ENCODE measurements at regions not wholly inside any gene's neighbourhood (a gene's known extent, or its start where the extent isn't known, plus 50 kb on each side); places are given as distances from the start of the nearest gene placed in this dataset.
"Not testable (repeated sequence)": the region's sequence is repeated elsewhere in the genome, so short reads cannot be mapped to it uniquely, and the experiment has no call there.

DNA sequence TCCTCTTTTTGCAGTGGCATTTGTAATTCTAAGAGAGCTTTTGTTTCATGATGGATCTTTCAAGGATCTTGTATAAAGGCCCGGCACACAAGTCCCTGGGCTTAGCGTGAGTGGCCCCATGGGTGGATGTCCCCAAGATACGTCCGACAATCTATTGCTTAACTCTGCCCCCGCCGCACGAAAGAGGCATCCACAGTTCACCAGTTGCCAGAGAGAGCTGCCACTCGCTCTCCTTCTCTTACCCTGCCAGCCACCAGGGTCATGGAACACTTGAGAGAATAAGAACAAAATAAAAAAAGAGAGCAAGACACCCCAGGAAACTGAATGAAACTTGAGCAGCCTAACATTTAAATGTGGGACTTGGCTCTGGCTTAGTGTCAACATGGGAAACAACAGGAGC is 92.3 kb downstream of the CTAGE1 start:
- no peak for DNase-seq

DNA sequence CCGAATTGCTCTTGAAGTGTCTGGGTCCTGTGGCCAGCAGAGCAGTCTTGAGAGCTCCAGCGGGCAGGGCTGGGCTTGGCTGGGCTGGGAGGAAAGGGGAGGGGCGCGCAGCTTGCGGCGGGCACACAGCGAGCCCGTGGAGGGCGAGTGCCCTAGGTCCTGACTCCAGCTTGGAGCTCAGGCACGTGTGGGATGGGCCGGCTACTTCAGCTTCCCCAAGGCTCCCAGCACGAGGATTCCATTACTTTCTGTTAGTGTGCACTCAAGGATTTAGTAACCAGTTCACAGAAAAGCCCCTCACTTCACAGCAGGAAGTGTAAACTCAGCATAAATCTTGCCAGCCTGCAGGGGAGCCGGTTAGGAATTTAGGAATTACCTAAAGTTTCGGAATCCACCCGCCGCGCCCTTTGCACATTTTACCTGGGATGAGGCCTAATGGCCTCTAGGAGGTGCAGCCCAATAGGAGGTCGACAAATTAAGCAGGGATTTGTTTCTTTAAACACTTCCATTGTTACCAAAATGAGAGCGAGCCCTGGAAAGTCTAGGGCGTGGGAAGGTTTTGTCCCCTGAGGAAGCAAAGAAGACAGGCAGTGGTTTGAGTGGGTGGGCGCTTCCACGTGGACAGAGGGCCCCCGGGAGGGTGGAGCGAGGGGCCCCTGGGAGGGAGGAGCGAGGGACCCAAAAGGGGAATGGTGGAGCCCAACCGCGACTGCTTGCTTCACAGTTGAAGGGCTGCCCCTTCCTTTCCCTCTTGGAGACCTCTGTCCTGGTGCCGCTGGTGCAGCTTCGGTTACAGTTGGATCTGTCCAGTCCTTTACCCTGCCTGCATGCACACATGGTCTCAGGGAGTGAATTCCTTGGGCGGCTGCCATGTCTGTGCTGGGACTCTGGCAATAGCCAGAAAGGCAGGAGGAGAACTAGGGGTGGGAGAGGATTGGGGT is 93.3 kb downstream of the CTAGE1 start:
- DNase-seq: no peak

DNA sequence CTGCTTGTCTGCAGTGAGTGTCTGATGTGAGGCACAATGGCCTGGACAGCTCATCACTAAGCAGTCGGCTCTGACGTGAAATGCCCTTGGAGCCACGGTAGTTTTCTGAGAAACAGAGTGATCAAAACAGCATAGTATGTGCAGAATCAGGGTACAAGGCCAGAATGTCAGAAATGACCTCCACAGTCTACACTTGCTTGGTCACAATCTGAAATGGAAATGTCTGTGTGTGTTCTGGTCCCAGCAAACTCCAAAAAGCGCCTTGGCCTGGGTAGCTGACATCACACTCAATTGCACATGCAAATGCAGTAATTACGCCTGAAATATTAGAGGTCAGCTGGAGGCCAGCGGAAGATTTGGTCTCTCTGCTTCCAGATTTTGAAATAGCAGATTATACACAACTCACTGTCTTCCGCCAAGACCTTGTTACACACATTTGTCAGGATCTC is 95.4 kb downstream of the CTAGE1 start:
- DNase-seq: no peak

DNA sequence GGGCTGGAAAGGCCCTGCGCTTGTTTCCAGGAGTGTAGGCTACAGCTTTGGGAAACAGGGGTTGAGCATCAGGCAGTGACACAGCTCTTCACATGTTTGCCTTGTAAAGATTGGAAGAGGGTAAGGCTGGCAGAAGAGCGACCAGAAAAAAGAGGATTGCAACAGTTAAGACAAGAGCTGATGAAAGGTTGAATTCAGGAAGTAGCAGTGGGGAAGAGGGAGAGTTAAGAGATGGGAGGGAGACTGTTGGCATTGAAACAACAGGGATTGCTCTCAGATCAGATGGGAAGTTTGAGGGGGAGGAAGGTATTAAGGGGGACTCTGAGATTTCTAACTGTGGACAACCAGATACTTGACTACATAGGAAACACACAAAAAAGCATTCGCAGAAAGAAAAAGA is 96.9 kb downstream of the CTAGE1 start:
- DNase-seq: no peak

DNA sequence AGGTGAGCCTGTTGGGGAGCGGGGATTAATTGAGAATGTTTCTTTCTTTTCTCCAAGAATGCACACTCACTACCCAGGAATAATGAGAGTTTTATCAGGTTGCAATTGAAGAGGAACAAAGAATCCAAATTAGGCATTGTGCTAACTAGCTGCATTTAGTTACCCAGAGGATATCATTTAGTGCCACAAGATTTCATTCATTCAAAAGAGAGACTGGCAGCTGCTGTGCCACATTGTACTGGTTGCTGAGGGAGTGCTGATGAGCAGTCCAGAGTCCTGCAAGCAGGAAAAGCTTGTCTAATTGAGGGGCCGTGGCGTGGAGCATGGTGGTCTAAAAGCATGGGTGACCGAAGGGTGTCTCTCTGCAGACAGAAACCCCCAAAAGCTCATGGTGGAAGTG is 97.6 kb downstream of the CTAGE1 start:
- DNase-seq: peak in 1 of 2 experiments; percentile 27

DNA sequence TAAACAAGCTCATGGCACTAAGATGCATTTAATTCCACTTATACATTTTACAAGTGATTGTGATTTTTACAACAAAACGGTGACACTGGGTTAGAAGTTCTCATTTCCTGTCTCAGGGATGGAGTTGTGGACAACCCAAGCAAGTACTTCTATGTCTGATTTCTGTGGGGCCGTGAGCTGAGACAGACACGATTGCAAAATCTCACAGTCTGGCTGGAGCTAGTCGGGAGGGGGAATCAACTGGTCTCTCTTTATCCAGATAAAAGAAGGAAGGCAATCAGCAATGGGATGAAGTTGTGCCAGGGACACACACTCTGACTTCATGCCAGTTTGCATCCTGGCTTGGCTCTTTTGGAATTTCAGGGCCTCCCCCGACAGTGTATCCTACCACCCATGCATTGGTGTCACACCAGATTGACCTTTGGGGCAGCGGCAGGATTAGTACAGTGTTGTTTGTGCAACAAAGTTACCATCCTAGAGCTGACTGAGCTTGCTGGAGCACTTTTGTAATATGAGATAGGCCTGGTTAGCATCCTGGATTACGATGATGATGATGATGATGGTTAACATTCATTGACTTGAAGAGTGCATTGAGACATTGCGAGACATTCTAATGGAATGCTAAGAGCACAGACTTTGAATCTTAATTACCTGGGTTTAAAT is 98.8 kb downstream of the CTAGE1 start:
- no peak for DNase-seq

DNA sequence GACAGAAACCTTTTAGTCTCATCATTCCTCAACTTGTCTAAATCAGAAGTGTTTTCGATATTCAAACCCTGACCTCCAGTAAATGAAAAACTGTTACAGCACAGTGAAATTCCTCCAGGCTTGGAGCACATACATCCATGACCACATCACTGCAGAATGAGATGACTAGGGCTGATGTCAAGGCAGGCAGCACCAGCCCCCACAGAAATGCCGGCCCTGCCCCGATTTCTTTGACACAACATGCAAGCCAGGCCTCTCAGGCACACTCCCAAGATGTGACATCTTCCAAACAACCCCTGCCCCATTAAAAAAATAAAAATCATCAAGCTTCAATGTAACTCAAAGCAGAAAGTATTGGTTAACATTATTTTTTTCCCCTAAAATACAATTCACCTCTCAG is 103.3 kb downstream of the CTAGE1 start:
- DNase-seq: no peak

DNA sequence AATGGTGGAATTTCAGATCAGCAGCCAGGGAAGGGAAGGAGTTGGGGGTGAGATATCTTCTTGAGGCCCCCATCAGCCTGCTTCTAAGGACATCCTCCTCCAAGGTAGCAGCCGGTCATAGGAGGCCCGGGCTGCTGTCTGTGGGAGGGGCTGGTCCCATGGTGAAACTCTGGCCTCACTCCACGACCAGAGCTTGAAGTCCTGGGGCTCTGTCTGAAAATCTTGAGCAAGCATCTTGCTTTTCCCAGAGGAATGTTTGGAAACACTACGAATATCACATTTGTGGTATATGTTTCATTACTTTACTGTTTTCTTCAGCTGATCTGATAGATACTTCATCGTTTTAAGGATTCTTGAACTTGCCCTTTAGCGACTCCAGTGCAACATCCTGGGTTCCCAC is 103.7 kb downstream of the CTAGE1 start:
- no peak for DNase-seq

DNA sequence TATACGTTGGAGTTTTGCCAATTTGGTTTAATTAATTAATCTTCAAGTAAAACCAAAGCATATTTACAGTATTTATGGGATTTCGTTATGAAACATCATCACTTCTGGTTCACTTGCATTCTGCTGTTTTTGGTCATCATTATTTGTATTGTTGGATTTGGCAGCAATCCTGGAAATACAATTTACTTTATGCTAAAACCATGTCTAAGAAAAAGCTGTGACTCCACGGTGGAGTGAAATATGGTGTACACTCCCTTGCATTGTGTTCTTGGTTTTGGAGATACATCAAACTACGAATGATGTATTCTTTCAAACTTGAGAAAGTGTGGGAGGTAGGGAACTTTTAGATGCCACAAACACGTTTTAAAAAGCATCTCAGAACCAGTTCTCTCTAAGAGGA is 106.4 kb downstream of the CTAGE1 start:
- DNase-seq: no peak

DNA sequence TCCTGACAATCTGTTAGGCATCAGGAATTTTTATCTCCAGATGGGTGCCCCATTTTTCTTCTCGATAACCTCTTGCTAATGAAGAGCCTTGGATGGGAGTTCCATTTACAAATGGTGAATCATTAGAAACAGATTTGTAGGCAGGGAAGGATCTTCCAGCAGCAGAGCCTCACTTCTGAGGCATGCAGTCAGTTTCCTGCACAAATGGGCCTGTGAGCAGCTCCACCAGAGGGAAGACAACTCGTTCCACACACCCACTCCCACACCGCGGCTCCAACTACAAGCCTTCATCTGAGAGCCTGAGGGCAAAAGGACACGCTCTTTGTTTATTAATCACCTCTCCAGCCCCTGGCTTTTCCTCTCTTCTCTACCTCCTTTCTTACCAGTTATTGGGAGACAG is 108.5 kb downstream of the CTAGE1 start:
- DNase-seq: no peak

DNA sequence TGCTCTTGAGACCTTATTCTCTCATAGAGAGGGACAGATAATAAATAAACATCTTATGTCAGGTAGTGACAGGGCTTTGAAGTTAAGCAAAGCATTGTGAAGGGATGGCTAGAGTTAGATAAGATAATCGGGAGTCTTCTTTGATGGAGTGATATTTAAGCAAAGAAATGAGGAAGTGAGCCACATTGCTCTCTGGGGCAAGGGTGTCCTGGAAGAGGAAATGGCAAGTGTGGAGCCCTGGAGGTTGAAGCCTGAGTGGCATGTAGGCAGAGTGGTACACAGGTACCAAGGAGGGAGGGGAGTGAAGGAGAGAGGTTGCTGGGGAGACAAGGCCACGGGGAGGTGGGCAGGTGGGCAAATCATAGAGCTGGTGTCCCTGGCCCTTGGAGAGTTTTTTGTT is 110.2 kb downstream of the CTAGE1 start:
- DNase-seq: no peak

DNA sequence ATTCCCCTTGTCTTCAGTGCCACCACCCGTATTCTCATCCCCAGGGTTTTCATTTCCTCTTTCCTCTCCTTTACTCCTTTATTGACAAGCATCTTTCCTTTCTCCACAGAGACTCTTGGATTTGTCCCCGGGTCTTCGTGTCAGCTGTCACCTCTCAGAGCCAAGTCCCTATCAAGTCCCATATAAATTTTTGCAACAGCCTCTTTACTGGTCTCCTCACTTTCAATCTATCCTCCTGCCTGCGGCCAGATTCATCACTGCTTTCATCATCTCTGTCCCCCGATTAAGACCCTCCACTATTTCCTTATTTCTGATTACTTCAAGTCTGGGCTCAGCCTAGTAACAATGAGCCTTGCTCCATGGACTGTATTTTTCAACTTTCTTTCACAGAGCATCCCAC is 113.8 kb downstream of the CTAGE1 start:
- DNase-seq: no peak

DNA sequence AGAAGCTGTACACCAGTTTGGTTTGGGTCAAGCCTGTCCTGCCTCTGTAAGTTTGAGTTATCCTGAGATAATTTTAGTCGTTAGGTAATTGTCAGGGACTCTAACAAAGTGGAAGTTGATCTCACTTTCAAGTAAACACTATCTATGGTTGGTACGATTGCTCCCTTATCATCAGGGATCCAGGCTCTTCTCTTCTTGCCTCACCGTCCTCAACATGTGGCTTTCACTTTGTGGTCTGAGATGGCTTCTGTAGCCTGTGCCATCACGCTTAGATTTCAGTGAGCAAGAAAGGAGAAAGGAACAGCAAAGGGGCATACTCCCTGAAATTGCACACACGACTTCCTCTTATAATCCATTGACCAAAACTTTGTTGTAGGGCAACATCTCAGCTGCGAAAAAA is 115.6 kb downstream of the CTAGE1 start:
- no peak for DNase-seq

DNA sequence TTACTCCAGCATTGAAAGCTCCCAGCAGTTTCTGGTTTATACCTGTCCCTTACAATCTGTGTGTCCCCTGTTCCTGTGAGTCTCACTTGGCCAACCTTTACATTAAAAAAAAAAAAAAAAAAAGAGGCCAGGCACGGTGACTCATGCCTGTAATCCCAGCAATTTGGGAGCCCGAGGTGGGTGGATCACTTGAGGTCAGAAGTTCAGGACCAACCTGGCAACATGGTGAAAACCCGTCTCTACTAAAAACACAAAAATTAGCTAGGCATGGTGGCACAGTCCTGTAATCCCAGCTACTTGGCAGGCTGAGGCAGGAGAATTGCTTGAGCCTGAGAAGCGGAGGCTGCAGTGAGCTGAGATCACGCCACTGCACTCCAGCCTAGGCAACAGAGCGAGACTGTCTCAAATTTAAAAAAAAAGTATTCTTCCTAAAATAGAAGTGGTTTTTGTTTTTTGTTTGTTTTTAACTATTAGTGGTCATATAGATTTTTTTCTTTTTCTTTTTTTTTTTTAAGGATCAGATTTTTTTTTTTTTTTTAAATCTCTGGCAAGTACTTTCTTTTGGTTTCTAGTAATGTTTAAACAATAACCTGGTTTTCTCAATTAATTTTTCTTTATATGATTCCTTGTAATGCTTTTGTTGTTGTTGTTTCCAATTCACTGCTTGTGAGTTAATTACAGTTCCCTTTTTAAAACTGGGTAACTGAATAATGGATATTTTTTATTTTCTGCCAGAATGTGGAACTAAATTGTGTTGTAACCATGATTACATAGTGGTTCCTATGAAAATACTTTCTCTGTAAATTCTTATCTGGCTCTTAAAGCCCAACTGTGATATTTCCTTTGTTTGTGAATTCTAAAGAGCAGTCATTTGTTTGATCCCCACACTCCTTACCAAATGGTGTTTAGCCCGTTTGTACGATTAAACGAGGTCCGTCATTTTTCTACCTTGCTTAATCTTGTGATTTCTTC is 116.8 kb downstream of the CTAGE1 start:
- no peak for DNase-seq

DNA sequence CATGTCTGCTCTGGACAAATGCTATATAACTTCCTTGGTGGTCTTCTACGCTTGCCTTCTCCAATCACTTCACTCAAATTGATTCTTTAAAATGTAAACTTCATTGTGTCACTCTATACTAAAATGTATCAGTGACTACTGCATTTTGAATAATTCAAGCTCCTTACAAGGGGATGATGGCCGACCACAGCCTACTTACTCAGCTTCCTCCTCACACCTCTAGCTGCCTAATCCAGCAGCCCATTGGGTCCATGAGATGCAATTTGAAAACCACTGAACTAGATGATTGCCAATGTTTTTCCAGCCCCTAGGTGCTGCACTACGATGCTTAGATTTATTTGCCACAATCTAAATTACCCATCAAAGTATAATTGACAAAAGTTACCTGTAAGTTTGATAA is 120.7 kb downstream of the CTAGE1 start:
- no peak for DNase-seq

DNA sequence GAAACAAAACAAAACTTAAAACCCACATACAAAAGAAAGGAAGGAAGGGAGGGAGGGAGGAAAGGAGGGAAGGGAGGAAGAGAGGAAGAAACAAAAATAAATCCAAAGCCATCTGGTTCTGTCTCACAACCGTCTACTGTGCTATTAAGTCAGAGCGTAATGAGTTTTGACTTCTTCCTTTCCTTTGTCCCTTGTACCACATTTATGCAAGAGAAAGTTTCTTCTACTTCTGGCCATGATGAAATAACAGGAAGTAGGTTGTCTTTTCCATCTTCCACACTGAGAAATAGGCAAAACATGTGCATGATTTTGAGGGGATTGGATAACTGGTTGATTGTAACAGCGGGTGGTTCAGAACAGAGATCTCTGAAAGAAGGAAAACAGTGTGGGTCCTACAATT is 121.4 kb downstream of the CTAGE1 start:
- DNase-seq: no peak

DNA sequence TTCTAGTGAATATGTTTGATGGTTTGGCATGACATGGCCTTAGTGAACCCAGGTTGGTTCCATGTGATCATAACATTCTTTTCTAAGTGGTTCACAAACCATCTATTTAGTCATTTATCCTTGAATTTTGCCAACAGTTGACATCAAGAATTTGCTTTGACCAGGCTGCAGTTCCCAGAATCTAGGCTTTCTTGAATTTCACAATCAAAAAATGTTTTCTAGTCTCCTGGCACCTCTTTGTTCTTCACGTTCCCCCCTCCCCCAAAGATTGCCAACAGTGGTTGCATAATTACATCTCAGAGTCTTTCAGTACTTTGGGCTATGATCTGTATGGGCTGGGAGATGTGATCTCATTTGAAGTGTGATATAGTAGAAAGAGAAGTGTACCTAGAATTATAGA is 124.0 kb downstream of the GATA6 start:
- no peak for DNase-seq

DNA sequence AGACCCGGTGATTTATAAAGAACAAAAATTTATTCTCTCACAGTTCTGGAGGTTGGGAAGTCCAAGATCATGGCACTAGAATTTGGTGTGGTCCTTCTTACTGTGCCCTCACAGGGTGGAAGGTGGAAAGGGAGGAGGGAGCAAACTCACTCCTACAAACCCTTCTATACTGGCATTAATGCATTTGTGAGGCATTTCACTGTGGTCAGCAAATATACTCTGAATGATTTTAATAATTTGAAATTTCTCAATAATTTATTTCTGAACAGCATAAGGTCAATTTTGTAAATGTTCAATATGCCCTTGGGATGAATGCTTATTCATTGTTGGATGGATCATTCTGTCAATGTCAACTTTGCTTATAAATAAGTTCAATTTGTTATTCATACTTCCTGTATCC is 120.6 kb downstream of the GATA6 start:
- no peak for DNase-seq

DNA sequence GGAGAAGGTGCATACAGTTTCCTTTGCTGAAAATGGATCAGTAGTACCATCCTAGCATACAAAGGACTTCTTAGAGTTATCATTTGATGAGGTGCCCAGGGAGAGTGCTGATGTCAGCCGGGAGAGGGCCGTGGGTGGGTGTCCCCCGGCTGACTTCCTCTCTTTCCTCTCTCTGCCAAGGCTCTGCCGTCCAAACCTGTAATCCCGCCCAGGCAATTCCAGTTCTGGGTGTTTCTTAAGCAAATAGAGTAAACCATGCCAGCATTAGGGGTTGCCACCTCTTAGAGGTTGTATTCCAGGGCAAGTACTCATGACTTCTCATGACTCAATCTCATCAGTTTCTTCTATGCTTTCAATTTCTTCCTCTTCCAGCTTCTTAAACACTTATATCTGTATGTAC is 117.2 kb downstream of the GATA6 start:
- no peak for DNase-seq

DNA sequence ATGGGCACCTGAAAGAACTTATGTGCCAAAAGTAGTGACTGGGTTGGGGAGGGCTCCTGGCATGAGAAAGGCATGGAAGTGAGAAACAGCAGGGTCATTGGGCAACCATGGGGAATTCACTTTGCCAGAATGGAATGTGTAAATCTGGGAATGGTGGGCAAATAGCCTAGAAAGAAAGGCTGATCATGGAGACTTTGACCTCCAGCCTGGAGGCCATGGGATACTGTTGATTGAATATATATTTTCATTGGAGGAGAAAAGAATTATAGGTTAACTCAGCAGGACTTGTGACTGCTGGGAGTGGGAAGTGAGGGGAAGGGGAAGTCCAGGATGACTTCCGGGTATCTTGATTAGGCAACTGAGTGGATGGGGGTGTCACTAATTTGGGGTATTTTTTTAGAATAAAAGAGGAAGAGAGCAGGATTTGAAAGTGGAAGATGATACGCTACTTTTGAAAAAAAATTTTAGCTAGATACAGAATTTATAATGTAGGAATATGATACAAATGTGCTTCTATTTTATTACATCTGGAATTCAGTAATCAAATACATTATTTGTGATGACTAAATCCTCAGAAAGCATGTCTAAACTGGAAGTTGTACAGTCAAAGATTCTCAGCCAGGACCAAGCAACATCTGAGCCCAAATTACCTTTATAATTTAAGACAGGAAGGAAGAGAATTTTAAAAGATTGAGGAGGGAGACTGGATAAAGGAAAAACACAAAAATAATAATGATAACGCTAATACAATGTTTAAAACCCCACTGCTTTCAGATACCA is 116.2 kb downstream of the GATA6 start:
- DNase-seq: no peak

DNA sequence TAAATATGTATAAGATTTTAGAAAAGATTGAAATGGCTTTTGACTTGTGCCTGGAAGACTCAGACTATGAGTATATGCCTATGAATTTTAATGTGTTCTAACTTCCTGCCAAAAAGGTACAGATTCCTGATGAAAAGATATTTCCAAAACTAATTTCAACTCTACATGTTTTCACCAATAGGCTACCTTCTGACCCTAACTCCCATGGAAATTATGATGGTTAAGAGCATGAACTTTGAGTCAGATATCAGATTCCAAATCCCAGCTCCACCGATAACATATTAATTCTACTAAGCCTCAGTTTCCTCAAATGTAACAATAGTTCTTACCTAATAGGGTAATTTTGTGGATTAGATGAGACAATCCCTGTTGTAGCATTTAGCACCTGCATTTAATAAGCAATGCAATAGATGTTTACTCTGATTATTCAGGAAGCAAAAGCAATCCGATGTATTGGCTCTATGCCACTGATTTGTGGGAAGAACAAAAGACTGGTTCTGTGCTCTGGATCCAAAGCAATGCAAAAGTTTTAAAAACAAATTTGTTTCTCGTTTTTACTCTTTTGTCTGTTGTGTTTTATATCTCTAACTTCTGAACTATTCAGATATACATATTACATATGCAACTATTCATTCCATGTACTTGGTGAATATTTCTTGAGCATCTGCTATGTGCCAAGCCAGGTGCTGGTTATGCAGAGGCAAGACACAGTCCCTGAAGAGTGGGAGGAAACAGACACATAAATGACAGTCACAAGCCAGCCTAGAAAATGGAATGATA is 115.4 kb downstream of the GATA6 start:
- no peak for DNase-seq

DNA sequence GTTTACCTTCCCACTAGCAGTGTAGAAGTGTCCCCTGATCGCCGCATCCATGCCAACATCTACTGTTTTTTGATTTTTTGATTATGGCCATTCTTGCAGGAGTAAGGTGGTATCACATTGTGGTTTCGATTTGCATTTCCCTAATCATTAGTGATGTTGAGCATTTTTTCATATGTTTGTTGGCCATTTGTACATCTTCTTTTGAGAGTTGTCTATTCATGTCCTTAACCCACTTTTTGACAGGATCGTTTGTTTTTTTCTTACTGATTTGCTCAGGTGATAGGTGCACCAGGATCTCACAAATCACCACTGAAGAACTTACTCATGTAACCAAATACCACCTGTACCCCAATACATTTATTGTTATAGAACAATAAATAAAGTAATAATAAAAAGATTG is 114.5 kb downstream of the GATA6 start:
- DNase-seq: not testable (repeated sequence)
